NCI-H2196 treated with DMSO at 0.1 percent for 48 hours (cell line): ENCODE measurements at regions not wholly inside any gene's neighbourhood (a gene's known extent, or its start where the extent isn't known, plus 50 kb on each side); places are given as distances from the start of the nearest gene placed in this dataset.

Source experiments
- DNase-seq: peaks from one replicate; lab custom pipeline; 2025; ENCODE audit not compliant: unreplicated experiment; lab: John Stamatoyannopoulos, UW

DNA sequence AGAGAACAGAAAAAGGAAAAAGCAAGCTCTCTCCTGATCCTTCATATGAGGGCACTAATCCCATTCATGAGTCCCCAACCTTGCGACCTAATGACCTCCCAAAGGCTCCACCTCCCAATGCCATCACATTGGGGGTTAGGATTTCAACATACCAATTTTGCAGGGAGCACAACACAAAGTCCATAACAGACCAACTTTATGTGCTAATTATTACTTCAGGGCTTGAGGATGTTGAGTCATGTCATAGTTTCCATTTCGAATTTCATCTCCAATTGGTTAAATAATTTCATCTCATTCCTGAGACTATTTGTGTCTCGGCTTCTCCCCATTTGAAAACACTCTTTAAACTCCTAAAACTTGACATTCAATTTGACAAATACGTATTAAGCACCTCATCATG, 69.9 kb upstream of the KLF7 start:
- no peak for DNase-seq

DNA sequence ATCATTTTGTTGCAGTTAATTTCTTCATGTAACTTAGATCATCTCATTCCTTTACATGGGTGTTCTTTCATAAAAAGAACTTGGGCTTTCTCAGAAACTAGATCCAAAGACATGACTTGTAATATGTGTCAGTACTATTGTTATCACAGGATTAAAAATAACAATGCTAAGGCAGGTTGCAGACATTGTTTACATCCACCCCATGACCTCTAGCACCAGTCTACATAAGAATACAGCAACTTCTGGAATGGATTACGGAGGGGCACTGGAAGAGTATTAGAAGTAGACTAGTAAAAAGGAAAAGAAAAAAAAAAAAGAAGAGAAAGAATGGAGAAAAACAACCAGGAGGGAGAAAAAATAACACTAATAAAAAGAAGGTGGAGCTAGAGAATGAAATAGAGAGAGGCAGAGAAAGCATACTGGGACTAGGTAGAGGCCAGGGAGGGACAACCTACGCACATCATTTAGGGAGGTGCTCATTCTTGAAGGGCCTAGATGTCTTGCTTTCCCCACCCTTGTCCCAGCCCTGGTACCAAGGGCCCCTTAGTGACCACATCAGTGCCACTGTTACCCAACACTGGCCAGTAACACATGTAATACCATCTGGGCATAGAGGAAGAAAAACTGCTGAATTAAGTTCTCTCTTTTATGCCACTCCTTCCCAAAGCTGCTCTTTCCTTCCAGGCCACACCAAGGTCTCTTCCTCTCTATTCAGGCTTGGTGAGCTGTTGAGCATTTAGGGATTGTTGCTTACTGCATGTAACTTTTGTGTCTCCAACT, 70.6 kb upstream of the KLF7 start:
- DNase-seq = no peak

DNA sequence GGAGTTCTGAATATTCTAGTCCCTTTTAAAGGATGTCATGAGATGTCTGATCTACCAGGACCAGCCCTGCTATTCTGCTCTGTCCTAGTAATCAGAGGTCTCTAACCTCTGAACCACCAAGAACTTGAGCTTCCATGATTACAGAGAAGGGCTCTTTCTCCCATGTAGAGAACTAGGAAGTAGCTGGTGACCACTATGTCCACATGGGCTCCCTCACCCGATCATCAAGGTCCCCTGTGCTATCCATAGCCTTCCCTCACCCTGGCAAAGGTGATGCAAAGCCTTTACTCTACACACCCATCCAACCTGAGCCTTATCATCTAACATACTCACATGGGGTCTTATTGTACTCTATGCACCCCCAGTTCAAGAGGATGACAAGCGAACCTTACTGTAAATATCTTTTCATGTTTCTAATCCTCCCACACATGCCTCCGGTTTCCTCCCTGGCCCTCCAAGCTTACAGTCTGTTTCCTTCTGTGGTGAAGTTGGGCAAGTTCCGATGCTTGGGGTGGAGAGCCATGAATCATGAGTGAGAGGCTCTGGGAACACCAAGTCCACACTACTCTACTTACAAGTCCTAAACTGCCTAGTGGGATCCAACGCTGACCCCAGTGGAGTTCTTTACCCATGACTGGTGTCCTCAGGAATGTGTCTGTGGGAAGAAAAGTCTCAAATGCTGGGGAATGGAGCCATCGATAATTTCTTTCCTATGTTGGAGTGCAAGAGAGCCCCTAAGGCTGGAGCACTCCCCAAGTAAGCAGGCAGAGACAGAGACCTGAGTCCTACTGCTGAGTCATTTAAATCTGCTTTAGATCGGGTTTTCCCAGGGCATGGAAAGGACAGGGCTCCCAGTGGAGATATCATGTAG, 73.3 kb upstream of the KLF7 start:
- DNase-seq = no peak

DNA sequence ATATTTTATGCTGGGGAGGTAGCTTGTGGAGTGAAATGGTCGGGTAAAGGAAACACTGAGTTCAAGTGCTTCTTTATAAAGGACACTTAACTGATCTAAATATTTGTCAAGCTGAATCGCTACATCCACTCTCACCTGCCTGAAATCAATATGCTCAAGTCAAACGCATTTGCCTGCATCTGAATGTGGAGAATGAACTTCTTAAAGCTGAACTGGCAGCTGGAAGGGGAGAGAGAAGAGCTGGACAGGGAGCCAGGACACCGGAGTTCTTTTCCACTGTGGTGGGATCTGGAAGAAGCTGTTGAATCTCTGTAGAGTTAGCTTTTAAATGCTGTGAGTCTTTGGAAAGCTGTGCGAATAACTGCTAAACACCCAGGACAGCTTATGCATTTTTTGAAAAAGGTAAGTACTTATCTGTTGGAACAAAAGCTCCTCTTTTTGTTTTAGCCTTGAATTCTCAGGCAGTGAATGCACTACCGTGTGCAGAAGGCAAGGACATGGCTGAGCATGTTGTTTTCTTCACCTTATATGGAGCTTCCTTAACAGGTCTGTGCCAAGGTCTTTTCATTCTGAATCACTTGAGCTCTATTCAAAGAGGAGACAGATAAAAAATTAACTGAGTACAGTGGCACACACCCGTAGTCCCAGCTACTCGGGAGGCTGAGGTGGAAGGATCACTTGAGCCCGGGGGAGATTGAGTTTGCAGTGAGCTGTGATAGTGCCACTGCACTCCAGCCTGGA, 74.2 kb upstream of the KLF7 start:
- DNase-seq = peak; percentile 32

DNA sequence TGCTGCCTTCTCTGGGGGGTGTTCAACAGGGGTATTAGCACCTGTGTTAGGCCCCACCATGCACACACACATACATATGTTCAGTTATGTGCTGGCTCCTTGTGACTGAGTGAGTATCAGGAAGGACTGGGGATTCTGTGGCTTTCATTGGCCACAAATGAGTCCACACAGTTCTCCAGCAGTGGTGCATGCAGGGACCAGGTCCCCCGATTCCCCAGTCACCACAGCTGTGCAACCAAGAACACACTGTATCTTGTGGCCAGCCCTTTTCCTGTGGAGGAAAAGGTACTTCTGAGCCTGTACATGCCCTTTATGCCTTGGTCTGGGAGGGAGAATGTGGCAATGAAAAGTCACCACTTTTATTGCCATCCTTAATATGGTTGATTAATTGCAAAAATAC, 74.9 kb upstream of the KLF7 start:
- DNase-seq = no peak

DNA sequence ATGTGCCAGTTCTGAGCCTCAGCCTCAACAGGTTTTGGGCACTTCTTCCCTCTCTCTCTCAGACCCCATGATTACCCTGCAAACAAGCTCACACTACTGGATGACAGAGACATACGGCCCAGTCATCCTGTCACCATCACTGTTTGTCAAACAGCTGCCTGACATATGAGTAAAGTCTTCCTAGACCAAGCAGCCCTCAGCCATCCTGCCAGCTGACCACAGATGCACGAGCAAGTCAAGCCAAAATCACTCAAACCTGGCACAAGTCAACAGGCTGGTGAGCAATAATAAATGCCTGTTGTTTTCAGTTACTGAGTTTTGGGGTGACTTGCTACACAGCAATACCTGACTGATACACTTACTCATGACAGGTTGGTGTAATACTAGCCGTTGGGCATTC, 75.5 kb upstream of the KLF7 start:
- DNase-seq = no peak

DNA sequence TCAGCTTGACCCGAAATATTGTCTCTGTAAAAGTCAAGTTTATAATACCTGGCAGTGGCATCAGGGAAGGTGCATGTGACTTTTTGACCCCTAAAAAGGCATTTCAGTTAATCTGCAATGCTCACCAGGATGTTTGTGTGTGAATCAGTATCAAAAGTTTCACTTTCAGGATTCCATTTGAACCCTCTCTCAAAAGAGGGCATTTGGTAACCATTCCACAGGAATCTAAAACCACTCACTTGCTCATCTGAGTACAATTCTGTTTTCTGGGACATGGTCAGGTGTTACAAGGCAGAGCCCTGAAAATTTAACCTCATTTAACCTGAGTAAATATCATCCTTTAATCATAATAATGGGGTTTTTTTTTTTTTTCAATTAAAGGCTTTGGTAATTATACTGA, 77.9 kb upstream of the KLF7 start:
- DNase-seq = no peak

DNA sequence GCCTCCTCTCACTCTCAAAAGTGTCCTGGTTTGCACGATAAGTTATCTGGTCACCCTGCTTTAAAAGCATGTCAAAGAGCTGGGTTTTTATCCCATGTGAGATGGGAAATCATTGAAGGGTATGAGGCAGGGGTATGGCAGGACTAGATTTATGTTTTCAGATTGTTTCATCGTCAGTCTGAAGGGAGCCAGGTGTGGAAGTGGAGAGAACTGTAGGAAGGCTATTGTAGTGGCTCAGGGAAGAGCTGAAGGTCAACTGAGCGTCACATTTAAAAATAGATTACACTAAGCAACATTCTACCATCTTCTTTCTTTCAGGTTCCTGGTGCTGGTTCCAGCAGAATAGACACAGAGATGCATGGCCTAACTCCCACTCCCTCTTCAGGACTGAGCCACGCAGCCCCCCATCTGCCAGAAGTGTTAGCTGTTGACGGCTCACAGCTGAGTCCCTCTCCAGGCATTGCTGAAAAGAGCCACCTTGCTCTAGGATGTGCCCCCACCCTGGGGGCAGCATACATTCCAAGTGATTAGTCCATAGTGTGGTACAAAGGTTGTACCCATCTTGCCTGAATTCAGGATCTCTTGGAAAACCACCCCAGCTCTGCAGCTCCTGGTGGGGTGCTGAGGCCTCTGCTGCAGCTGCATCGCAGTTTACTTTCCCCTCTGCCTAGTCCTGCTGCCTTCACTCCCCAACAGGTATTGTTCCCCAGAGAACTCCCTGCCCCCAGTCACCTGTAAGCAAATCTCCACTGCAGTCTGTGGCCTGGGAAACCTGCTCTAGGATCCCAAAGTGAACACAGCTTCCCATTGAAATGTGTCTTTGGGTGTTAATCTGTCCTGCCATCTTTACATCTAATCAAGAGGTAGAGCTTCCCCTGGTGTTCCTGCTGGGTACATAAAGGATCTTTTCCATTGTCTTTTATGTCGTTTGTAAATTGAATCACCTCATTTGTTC, 79.5 kb upstream of the KLF7 start:
- no peak for DNase-seq

DNA sequence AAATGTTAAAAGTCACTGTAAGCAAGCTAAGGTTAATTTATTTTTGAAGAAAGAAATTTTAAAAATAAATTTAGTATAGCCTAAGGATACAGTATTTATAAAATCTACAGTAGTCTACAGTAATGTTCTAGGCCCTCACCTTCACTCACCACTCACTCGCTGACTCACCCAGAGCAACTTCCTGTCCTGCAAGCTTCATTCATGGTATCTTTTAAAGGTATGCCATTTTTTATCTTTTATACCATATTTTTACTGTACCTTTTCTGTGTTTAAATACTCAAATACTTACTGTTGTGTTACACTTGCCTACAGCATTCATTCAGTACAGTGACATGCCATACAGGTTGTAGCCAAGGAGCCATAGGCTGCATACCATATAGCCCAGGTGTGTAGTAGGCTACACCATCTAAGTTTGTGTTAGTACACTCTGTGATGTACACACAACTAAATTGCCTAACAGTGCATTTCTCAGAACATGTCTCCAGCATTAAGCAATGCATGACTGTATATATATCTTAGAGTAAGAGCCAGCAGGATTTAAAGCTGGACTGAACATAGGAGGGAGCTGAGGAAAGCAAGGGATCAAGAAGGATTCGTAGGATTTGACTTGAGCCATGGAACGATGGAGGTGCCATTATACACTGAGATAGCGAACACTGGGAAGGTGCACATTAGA, 83.1 kb upstream of the KLF7 start:
- DNase-seq = no peak

DNA sequence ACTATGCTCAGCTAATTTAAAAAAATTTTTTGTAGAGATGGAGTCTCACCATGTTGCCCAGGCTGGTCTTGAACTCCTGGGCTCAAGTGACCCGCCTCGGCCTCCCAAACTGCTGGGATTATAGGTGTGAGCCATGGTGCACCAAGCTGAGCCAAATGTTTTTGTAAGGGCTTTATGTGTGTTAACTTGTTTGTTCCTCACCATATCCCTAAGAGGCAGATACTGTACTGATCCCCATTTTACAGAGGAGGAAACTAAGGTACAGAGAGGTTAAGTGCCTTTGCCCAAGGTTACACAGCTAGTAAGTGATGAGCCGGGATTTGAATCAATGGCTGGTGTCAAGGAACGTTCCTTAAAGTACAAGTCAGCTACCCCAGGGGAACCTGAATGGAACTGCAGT, 85.3 kb upstream of the KLF7 start:
- DNase-seq = no peak

DNA sequence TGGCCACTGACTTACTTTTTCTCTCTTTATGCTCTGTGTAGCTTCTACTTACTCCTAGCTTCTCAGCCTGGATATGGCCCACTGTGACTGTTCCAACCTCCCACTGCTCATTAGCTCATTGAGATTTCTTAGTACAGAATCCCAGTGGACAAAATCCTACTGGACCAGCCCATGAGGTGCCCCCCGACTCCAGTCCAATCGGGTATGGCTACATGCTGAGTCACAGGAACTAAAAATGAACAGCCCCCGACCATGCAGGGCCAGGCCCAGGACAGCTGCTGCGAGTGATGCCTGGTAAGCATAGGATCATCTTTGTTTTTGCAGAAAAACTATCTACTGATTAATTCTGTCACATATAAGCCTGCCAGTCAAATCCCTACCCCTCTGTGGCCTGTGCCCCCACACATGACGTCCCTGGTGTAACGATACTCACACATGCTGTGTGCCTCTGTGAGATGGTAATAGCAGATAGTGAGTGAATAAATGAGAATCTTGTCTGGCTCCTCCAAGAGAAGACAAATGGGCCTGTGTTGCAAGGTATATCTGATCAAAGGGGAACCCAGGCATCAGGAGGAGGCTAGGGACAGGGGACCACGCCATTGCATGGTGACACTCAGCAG, 85.9 kb upstream of the KLF7 start:
- no peak for DNase-seq

DNA sequence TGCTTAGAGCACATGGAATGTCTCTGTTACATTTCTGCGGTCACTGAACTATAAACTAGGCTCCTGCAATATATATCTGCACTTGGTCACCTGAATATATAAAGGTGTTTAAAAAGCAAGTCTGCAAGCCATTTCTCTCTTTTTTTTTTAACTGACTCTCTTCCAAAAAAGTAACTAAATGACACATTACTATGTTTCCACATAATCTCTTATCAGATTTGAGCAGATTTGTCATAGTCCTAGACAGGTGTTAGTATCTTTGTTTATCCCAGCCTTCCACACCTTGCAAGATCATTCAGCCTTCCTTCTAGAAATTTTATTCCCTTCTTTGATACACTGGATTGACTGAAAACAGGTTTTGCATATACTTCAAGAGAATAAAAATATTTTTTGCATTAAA, 86.7 kb upstream of the KLF7 start:
- DNase-seq = no peak

DNA sequence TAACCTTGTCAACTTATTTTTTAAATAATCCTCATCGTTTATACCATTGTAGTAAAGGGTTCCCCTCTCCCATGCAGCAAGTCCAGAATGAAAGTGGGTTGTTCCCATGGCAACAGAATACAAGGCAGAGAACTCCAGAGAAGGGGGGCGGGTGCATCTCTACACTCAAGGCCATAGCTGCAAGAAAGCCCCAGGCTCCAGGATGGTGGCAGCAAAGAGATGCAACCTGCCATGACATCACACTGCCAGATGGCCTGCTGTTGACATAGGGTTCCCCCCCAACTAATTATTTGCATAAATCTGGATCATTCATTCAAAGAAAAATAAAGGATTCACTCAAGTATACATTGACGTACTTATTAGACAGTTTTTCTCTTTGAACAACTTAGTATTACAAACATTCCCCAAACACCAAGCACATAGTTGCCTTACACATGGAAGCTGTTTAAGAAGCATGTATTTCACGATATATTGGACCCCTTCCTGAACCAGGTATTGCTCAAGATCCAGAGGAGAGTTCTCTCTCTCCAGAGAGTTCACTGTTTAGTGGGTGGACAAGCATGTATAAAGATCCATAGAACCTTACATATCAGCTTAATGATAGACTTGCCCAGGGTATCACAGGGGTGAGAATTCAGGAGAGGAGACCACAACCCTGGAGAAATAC, 87.4 kb upstream of the KLF7 start:
- DNase-seq = no peak

DNA sequence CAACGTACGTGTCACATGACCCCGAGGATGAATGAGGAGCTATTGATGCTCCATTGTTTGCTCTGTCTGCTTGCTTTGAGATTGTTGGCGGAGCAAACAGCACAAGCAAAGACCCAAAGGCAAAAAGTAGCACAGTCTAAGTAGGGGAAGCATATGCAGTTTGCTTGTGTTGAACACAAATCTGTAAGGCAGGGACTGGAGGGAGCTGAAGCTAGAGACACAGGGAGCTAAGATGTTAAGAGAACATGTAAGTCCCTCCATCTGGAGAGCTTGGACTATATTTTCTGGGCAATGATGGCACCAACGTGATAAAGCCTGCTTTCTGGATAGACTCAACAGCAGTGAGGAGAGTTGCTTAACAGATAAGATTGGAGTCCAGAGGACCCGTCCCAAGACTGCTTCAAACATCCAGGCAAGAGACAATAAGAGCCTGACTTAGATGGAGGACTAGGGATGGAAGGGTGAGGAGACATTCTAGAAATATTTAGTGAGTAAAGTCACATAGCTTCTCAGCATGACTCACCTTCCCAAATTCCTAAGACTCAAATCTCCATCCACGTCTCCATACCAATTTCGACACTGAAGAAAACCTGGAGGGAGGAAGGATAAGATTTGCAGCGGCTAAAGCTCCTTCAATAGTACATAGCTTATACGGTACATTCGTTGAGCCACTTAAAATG, 88.1 kb upstream of the KLF7 start:
- no peak for DNase-seq

DNA sequence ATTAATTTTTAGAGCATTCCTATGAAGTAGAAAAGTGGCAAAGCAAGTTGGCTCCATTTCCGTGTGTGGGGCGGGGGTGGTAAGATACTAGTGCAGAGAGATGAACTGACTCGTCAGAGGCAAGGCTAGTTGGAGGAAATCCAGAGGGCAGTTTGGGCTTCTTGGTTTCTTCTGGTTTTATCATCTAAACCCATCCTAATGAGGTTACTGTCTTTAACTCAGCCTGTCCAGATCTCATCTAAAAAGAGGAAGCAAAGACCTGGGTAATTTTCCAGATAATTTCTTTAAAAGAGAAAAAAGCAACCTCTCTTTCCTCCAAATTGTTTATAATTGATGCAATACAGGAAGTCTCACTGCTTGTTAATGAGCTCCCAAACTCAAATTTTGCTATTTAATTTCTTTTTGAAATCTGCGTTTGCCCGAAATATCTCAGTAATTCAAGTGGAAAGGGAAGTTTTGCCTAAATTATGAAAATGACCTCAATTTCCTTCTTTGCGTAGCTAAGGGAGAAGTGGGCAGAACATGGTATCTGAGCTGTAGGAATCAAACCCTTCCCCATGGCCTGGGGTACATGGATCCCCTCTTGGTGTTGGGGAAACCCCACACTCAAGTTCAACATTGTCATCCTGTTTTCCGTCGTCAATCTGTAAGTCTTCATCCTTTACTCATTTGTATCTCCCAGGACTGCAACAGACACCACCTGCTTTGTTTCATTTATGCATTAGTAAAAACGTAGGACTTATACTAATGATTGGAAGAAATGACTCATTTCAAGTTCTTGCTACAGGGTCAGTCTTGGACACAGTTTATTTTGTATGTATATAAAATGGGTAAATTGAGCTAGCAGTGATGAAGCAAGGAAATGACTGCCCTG, 89.1 kb upstream of the KLF7 start:
- DNase-seq = no peak

DNA sequence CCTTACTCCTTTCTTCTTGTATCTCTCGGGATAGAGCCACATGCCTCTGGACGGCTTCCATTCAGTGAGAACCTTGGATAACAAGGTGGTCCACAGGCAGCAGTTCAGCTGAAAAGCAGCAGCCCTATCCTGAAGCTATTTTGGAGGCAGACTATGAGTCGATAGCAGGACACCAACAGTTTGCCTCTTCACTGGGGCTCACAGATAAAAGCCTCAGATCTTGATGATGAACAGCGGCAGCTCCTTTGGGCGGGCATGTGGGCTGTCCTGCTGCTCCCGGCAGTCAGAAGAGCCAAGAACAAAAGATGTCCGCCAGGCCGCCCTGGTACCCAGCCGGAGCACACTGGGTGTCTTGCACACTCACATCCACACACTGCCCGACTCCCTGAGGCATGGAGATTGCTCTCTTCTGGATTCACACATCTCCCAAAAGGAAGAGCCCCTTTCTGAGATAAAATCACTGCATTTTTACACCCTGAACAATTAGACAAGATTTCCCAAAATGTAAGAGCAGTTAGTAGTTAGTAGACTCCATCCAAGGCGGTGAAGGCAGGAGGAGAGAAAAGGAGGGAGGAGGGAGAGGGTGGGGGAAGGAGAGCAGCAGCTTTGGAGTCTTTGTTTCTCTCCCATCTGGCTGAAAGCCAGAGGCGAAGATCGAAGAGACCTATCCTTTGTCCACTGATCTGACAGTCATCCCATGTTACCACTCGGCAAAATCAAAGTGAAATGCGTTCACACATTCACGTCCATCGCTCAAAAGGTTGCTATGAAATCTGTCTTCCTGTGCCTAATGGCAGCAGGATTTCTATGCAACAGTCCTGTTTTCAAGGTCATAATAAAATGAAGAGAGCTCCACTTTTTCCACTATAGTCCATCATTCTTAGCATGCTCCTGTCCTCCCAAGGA, 90.1 kb upstream of the KLF7 start:
- DNase-seq = no peak
